ENCODE measurements at regions not wholly inside any gene's neighbourhood (a gene's known extent, or its start where the extent isn't known, plus 50 kb on each side); places are given as distances from the start of the nearest gene placed in this dataset.

DNA sequence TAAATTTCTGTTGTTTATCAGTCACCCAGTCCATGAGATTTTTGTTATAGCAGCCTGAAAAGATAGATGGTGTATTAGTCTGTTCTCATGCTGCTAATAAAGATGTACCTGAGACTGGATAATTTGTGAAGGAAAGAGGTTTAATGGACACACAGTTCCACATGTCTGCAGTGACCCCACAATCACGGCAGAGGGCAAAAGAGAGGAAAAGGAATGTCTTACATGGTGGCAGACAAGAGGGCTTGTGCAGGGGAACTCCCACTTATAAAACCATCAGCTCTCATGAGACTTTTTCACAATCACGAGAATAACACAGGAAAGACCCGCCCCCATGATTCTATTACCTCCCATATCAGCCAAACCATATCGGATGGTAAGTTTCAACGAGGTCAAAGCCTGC, 309.2 kb downstream of the LIG4 start:
- no peak for DNase-seq

GRCh38 chr13:107901996-107902562, 313.3 kb downstream of the LIG4 start:
- no peak for DNase-seq

DNA sequence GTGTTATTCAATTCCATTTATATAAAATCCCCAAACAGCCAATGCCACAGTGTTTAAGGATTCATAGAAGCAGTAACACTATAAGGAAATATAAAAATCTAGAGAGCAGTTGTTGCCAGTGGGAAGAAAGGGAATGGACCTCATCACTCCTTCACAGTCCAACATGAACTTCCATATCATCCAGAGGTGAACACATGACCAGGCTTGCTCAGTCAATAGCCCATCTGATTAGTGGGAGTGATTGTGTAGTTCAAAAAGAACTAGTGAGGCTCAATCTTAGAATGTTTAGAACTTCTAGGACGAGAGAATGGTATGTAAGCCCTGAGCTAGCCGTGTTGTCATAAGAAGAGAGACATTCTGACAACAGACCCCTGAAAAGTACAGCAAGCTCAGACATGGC, 314.1 kb downstream of the LIG4 start:
- DNase-seq: no peak

- no peak for DNase-seq
Measured at GRCh38 chr13:107900775-107901174, 314.6 kb downstream of the LIG4 start.

DNA sequence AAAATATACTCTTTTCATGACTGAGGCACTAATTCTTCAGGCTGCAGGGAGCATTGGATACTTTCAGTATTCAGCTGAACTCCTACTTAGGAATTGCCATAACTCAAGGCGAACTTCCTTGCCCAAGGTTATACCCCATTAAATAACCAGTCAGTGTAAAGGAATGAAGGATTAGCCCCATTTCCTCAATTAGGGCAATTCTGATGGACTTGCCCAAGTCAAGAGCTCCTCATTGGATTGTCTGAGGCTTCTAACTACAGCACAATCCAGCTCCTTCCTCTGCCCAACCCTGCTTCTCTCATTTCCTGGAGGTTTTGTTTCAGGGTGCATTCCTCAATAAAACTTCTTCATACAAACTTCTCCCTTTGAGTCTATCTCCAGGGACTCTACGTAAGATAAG, 329.2 kb downstream of the LIG4 start:
- no peak for DNase-seq

GRCh38 chr13:107884564-107884963, 330.8 kb downstream of the LIG4 start:
- DNase-seq: no peak

- DNase-seq: no peak
Measured at GRCh38 chr13:107883561-107884175, 331.7 kb downstream of the LIG4 start.

GRCh38 chr13:107882708-107883560, 332.4 kb downstream of the LIG4 start:
- no peak for DNase-seq

DNA sequence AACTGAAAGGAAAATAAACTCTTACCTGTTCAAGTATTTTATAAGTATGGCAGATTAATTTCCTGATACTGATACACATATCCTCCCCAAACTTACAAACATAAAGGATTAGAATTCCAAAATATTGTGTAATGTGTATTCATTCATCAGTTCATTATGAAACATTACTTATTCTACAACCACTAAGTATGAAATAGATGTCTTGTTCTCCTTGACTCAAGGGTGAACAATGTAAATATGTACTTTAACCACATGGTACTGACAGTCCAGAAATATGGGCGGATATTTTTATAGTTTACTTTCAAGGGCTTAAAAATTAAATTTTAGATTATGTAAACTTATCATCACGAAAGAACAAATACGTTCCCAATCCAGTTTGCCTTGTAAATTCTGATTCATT, 334.0 kb downstream of the LIG4 start:
- DNase-seq: no peak

DNA sequence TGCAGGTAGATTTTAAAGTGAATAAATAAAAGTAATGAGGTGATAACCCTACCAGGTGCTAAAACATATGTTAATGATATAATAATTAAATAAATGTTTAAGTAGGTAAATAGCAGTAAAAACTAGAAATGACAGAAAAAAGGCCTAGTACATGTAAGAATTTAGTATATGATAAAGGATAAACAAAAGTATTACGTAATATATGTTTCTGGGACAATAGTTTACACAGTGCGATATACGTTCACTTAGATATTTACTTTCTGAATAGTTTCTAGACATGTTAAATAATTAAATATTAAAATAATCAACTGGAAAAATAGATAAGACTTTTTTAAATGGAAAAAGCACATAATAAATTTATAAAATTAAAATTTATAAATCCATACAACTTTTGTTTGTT, 340.9 kb downstream of the LIG4 start:
- no peak for DNase-seq

DNA sequence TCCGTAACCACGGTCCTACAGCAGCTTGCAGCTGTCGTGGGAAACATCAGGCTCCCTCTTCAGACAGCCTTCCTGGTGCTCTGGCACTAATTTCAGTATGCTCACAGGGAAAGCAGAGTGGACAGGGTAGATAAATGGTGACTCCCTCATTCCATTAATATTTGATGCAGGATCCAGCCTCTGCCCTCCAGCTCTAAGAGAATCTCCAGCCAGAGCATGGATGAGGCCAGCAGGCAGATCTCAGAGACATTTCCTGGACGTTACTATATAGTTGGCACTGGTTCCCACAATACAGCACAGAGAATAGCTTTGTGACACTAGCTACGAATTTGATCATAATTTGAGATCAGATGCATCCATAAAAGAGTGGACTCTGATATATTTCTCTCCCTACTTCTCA, 341.4 kb downstream of the LIG4 start:
- no peak for DNase-seq

DNA sequence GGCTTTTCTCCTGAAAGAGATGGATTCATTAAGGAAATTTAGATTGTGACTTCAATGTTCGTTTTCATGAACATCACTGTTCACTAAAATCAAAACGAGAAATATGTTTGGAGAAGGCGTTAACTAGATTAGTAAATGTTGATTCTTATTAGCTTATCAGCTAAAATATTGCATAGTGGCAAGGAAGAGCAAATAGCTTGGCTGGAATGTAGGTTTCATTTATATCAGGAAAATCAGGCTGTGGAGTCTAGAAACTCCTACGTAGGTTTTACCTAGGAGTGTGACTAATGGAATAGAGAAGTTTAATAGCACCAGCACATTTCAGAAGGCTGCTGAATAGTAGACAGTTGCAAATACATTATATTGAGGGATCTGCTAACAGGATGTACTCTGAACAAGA, 344.9 kb downstream of the LIG4 start:
- no peak for DNase-seq

GRCh38 chr13:107867701-107868661, 347.4 kb downstream of the LIG4 start:
- peak; percentile 46 for DNase-seq

DNA sequence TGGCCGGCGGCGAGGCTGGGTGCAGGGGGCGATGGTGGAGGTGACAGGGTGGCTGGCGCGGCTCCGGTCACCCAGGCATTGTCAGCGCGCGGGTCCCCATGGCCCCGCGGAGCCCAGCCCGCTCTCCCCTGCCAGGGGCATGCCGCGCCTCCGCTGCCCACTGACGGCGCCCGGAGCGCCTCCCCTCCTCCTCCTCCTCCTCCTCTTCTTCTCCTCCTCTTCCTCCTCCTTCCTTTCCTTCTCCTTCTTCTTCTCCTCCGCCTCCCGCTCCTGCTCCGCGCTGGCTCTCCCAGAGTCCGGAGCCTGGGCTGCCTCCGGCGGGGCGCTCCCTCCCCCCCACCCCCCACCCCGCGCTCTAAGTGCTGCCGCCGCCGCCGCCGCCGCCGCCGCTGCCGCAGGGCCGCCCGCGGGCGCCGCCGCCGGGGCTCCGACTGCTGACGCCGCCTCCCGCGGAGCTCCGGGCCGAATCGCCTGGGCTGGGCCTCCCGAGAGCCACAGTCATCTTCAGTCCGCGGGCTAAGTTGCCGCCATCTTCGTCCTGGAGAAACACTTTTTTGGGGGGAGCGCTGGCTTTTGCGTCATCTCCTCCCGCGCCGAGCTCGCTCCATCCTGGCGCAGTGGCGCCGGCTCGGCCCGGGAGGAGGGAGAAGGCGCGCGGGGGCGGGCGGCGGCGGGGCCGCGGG, 348.3 kb downstream of the LIG4 start:
- DNase-seq: peak; percentile 42

DNA sequence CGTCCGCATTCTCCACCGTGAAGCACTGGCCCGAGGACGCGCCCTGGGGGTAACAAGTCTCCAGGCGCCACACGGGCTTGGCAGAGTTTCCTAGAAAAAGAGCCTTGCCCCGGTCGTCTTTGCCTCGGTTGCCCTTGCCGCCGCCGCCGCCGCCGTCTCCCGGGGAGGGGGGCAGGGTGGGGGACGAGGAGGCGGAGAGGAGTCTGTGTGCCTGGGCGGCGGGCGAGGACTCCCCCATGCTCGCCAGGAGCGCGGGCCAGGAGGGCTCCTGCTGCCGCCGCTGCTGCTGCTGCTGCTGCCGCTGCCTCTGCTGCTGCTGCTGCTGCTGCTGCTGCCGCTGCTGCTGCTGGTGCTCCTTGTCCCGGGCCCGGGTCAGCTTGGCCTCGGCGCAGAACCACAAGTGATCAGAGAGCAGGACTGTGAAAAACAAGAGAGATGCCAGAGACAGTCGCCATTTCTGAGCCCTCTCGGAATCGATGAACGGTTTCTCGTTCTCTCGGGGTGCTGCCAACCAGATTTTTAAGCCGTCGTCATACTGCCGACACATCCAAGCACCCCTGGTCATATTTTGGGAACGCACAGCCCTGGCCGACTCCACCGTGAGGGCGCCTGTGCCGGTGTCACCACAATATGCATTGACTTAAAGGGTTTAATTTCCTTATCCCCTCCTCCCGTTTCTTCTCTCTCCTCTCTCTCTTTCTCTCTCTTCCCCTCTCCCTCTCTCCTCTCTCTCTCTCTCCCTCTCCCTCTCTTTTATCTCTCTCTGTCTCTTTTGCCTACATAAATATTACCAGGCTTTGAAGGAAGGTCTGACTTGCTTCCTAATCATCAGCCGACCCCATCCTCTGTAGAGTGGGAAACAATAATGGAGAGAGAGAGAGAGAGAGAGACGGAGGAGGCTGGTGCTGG, 349.1 kb downstream of the LIG4 start:
- peak; percentile 22 for DNase-seq

- peak; percentile 13 for DNase-seq
Measured at GRCh38 chr13:107865643-107866031, 349.7 kb downstream of the LIG4 start.

GRCh38 chr13:107865318-107865575, 350.1 kb downstream of the LIG4 start:
- DNase-seq: no peak

DNA sequence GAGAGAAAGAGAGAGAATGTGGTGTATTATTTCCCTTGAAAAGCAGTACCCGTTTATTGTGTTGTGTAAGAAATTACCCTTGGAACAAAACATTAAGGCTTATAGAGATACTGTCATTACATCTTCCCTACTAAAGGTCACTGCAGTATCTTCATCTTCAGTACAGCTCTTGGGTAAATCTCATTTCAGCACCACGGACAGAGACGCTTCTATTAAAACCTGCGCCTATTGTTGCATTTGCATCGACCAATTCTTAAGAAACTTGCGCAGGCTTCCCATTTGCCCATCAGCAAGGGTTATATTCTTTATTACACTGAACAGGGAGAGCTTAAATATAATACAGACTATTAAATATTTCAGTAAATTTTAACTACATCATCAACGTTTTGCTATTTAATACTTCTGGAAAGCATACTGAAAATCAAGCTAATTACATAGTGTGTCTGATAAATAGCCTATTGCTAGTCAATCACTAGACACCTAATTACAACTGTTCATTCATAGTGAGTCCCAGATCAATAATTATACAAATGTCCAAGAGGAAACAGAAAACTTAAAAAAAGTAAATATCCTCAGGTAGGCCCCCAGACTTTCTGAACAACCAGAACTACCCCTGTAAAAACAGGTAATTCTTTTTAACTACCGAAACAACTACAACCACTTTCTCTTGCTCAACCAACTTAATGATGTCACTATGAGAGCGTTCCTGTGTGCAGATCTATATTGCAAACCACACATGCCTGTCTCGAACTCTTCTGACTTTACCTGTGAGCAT, 350.6 kb downstream of the LIG4 start:
- DNase-seq: peak; percentile 16

- no peak for DNase-seq
Measured at GRCh38 chr13:107860284-107860683, 355.1 kb downstream of the LIG4 start.

DNA sequence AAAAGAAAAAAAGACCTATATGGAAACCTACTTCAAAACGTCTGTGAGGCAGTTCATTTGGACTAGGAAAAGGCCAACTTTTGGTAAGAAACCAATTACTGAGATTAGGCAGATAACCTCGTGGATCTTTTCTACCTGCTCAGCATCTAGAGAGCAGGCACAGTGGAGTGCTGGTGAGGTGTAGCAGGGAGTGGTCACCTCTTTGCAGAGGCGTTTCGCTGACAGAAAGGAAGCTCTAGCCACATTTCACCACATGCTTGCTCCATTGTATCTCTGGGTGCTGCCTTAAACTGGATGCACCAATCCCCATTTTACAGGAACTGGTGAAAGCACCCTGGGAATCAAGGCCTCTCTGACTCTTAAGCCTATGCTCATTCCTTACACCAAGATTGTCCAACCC, 360.5 kb downstream of the LIG4 start:
- DNase-seq: no peak

GRCh38 chr13:107852072-107852471, 363.3 kb downstream of the LIG4 start:
- DNase-seq: no peak
